ENCODE measurements at regions not wholly inside any gene's neighbourhood (a gene's known extent, or its start where the extent isn't known, plus 50 kb on each side); places are given as distances from the start of the nearest gene placed in this dataset.

DNA sequence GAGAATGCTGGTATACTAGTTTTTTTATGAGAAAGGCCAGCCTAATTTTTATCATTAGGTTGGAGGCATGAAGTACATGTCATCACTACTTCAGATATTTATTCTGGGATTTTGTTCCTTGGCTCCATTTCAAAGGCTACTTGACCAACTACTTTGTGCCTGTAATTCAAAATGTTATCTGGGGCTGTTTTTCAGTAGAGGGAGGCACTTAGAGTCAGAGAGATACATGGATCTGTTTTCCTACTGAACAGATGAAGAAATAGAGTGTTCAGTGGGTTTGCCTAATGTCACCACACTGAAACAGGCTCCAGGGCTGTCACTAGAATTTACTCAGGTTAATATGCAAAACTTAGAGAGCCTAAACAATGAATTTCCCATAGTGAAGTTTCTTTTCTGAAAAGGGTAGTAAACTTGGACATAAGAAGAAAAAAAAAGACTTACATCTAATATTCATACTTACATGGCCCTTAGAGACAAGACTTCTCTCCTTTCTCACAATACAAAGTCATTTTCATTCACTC lies 127.3 kb upstream of the ITGB1 start:
- TF ChIP-seq, protein P1, sequence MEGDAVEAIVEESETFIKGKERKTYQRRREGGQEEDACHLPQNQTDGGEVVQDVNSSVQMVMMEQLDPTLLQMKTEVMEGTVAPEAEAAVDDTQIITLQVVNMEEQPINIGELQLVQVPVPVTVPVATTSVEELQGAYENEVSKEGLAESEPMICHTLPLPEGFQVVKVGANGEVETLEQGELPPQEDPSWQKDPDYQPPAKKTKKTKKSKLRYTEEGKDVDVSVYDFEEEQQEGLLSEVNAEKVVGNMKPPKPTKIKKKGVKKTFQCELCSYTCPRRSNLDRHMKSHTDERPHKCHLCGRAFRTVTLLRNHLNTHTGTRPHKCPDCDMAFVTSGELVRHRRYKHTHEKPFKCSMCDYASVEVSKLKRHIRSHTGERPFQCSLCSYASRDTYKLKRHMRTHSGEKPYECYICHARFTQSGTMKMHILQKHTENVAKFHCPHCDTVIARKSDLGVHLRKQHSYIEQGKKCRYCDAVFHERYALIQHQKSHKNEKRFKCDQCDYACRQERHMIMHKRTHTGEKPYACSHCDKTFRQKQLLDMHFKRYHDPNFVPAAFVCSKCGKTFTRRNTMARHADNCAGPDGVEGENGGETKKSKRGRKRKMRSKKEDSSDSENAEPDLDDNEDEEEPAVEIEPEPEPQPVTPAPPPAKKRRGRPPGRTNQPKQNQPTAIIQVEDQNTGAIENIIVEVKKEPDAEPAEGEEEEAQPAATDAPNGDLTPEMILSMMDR (IDR thresholded peaks at IDR 0.05; ENCODE audit: low read depth, low read length): no peak
- no peak for TF ChIP-seq EZH2phosphoT487 (IDR thresholded peaks at IDR 0.05; ENCODE audit: low read depth)
